ENCODE measurements at regions not wholly inside any gene's neighbourhood (a gene's known extent, or its start where the extent isn't known, plus 50 kb on each side); places are given as distances from the start of the nearest gene placed in this dataset.

DNA sequence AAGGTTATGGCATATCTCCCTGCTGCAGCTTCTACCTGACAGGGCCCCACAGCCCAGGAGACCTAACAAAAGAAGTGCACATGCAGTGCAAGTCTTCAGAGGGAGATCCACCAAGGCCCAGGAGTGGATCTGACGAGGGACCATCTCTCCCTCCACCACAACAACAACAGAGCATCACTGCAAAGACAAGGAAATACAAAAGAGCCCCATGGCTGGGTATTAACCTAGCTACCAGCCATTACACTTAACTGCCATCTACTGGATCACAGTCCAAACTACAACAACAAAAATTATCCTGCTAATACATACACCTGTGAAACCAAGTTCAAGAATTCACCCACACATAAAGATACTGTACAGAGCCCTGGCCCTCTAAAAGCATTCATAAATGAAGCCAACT, 280.2 kb upstream of the SLC7A11 start:
- Histone ChIP-seq H3F3A (ENCODE audit: control insufficient read depth, insufficient read depth) (no peaks in the 10 kb centered on the region), H3K4me2 (ENCODE audit: low read length) (no peak overlapping the region), H3K27ac (ENCODE audit: low read depth, low read length) (no peak overlapping the region)

DNA sequence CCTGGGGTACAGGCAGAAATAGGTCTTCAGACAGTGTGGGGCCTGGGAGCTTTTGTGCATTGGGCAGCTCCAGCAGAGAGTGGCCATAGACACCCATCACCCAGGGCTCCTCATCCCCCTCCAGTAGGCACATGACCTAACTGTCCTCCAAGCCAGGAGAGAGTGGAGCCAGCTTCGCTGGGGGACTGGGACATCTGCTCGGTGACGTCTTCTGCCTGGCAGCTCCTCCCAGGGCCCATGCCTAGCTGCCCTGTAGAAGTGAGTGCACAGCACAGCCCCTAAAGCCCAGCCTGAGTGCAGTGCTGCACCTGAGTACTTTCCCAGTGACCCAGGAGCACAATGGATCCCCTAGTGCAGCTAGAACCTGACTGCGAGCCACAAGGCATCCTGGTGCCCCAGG, 279.7 kb upstream of the SLC7A11 start:
- no peak overlapping the region for H3K4me2 ChIP-seq (ENCODE audit: low read length)
- no peaks in the 10 kb centered on the region for H3F3A ChIP-seq (ENCODE audit: control insufficient read depth, insufficient read depth)
- H3K4me1 ChIP-seq (ENCODE audit: control insufficient read depth, low read length), result no peaks in the 10 kb centered on the region
- H3K27ac ChIP-seq (ENCODE audit: low read depth, low read length), result no peak overlapping the region
- no peaks in the 10 kb centered on the region for H3K9me3 ChIP-seq (ENCODE audit: control insufficient read depth, insufficient read depth, low read length)
- no peak for TF ChIP-seq EZH2phosphoT487 (IDR thresholded peaks at IDR 0.05; ENCODE audit: borderline replicate concordance, low read length)
- TF ChIP-seq, protein P1, sequence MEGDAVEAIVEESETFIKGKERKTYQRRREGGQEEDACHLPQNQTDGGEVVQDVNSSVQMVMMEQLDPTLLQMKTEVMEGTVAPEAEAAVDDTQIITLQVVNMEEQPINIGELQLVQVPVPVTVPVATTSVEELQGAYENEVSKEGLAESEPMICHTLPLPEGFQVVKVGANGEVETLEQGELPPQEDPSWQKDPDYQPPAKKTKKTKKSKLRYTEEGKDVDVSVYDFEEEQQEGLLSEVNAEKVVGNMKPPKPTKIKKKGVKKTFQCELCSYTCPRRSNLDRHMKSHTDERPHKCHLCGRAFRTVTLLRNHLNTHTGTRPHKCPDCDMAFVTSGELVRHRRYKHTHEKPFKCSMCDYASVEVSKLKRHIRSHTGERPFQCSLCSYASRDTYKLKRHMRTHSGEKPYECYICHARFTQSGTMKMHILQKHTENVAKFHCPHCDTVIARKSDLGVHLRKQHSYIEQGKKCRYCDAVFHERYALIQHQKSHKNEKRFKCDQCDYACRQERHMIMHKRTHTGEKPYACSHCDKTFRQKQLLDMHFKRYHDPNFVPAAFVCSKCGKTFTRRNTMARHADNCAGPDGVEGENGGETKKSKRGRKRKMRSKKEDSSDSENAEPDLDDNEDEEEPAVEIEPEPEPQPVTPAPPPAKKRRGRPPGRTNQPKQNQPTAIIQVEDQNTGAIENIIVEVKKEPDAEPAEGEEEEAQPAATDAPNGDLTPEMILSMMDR (IDR thresholded peaks at IDR 0.05; ENCODE audit: low read depth, low read length, poor library complexity, severe bottlenecking), result no peak
- no peaks in the 10 kb centered on the region for H3K36me3 ChIP-seq (ENCODE audit: control insufficient read depth, low read length)
- no peaks in the 10 kb centered on the region for H3K79me2 ChIP-seq (ENCODE audit: control insufficient read depth, low read length)
- no peaks in the 10 kb centered on the region for H4K20me1 ChIP-seq (ENCODE audit: control insufficient read depth, insufficient read depth, low read depth, low read length)
- no peaks in the 10 kb centered on the region for H3K9me2 ChIP-seq (replicated peaks; ENCODE audit: control insufficient read depth, low read length)
- no peaks in the 10 kb centered on the region for H3K27me3 ChIP-seq (ENCODE audit: control insufficient read depth, low read length)
- H3K4me3 ChIP-seq (ENCODE audit: low read length), result no peak overlapping the region

More for the DNA sequence above, 280.2 kb upstream of the SLC7A11 start:
- no peaks in the 10 kb centered on the region for H3K36me3 ChIP-seq (ENCODE audit: control insufficient read depth, low read length)
- H3K27me3 ChIP-seq (ENCODE audit: control insufficient read depth, low read length), result no peaks in the 10 kb centered on the region
- no peaks in the 10 kb centered on the region for H3K4me1 ChIP-seq (ENCODE audit: control insufficient read depth, low read length)
- no peaks in the 10 kb centered on the region for H3K9me3 ChIP-seq (ENCODE audit: control insufficient read depth, insufficient read depth, low read length)
- H3K9me2 ChIP-seq (replicated peaks; ENCODE audit: control insufficient read depth, low read length), result no peaks in the 10 kb centered on the region
- H4K20me1 ChIP-seq (ENCODE audit: control insufficient read depth, insufficient read depth, low read depth, low read length), result no peaks in the 10 kb centered on the region
- H3K4me3 ChIP-seq (ENCODE audit: low read length), result no peak overlapping the region
- no peaks in the 10 kb centered on the region for H3K79me2 ChIP-seq (ENCODE audit: control insufficient read depth, low read length)
- TF ChIP-seq EZH2phosphoT487 (IDR thresholded peaks at IDR 0.05; ENCODE audit: borderline replicate concordance, low read length), result no peak
- TF ChIP-seq, protein P1 (IDR thresholded peaks at IDR 0.05; ENCODE audit: low read depth, low read length, poor library complexity, severe bottlenecking), result peak; percentile 53

DNA sequence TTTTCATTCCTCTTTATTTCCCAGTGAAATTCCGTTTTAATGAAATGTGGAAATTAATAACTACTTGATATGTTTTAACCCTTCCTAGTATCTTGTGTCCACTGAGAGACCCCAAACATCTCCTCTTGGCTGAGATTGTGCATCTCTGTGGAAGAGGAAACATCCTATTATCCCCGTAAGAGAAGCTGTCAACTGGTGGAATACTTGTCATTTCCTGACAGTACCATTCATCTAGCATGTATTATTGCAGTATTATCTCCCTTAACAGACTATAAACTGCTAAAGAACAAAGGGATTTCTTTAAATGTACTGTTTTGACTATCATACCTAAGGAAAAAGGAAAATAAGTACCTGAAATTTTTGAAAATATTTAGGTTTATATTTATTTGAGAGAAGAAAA, 277.3 kb upstream of the SLC7A11 start:
- H3K4me3 ChIP-seq (ENCODE audit: low read length), result no peak overlapping the region
- H3K36me3 ChIP-seq (ENCODE audit: control insufficient read depth, low read length), result no peaks in the 10 kb centered on the region
- no peaks in the 10 kb centered on the region for H3K4me1 ChIP-seq (ENCODE audit: control insufficient read depth, low read length)
- H3K27me3 ChIP-seq (ENCODE audit: control insufficient read depth, low read length), result no peaks in the 10 kb centered on the region
- H3K79me2 ChIP-seq (ENCODE audit: control insufficient read depth, low read length), result no peaks in the 10 kb centered on the region
- H3K9me3 ChIP-seq (ENCODE audit: control insufficient read depth, insufficient read depth, low read length), result no peaks in the 10 kb centered on the region
- no peak overlapping the region for H3K4me2 ChIP-seq (ENCODE audit: low read length)
- H3K27ac ChIP-seq (ENCODE audit: low read depth, low read length), result no peak overlapping the region
- no peaks in the 10 kb centered on the region for H4K20me1 ChIP-seq (ENCODE audit: control insufficient read depth, insufficient read depth, low read depth, low read length)
- H3F3A ChIP-seq (ENCODE audit: control insufficient read depth, insufficient read depth), result no peaks in the 10 kb centered on the region
- H3K9me2 ChIP-seq (replicated peaks; ENCODE audit: control insufficient read depth, low read length), result no peaks in the 10 kb centered on the region
- TF ChIP-seq, protein P1 (IDR thresholded peaks at IDR 0.05; ENCODE audit: low read depth, low read length, poor library complexity, severe bottlenecking), result no peak
- TF ChIP-seq EZH2phosphoT487 (IDR thresholded peaks at IDR 0.05; ENCODE audit: borderline replicate concordance, low read length), result no peak

DNA sequence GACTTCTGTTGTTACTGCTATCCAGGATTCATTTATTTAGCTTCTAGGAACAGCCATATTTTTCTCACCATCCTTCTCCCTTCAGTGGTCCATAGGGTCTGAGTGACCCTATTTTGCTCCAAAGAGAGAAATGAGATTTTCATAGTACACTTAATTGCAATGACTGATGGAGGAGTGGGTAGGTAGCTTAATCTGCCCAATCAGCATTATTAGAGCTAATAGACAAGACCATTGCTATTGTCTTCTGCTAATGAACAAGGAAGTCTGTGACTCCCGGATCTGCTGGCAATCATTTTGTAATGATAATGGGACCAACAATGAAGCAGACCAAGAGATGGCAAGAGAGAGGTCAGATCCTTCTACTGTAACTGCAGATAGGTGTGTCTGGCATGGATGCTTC, 271.4 kb upstream of the SLC7A11 start:
- Histone ChIP-seq H3K27ac (ENCODE audit: low read depth, low read length) (no peak overlapping the region), H3K4me3 (ENCODE audit: low read length) (no peak overlapping the region), H3K79me2 (ENCODE audit: control insufficient read depth, low read length) (no peaks in the 10 kb centered on the region), H3K9me3 (ENCODE audit: control insufficient read depth, insufficient read depth, low read length) (no peaks in the 10 kb centered on the region), H3K9me2 (replicated peaks; ENCODE audit: control insufficient read depth, low read length) (no peaks in the 10 kb centered on the region), H3F3A (ENCODE audit: control insufficient read depth, insufficient read depth) (no peaks in the 10 kb centered on the region), H3K36me3 (ENCODE audit: control insufficient read depth, low read length) (no peaks in the 10 kb centered on the region), H4K20me1 (ENCODE audit: control insufficient read depth, insufficient read depth, low read depth, low read length) (no peaks in the 10 kb centered on the region), H3K4me1 (ENCODE audit: control insufficient read depth, low read length) (no peaks in the 10 kb centered on the region), H3K27me3 (ENCODE audit: control insufficient read depth, low read length) (0 out of 2 replicates have a peak, but pooled peaks cover 2% of the 10 kb centered on the region), H3K4me2 (ENCODE audit: low read length) (no peak overlapping the region)
- TF ChIP-seq, protein P1 (IDR thresholded peaks at IDR 0.05; ENCODE audit: low read depth, low read length, poor library complexity, severe bottlenecking), result no peak
- no peak for TF ChIP-seq EZH2phosphoT487 (IDR thresholded peaks at IDR 0.05; ENCODE audit: borderline replicate concordance, low read length)

All from DOHH2 (cell line).